Endothelial cell (in vitro differentiated cells): ENCODE measurements at regions not wholly inside any gene's neighbourhood (a gene's known extent, or its start where the extent isn't known, plus 50 kb on each side); places are given as distances from the start of the nearest gene placed in this dataset.

Experiments used
- DNase-seq: peaks from one replicate; pipeline ENCODE4 v3.0.0; 2021; ENCODE audit warnings: low spot score
- H3K27ac Mint-ChIP-seq: one replicate; pipeline ENCODE4 v1.8.0; 2021; ENCODE audit warnings: mixed read lengths, inconsistent platforms; ENCODE audit not compliant: unreplicated experiment
- H3K27me3 Mint-ChIP-seq: one replicate; pipeline ENCODE4 v1.8.0; 2021; ENCODE audit warnings: mild to moderate bottlenecking, moderate library complexity, mixed read lengths, inconsistent platforms; ENCODE audit not compliant: unreplicated experiment
- H3K36me3 Mint-ChIP-seq: one replicate; pipeline ENCODE4 v1.8.0; 2021; ENCODE audit warnings: mild to moderate bottlenecking, low read depth, mixed read lengths, inconsistent platforms; ENCODE audit not compliant: unreplicated experiment
- H3K4me1 Mint-ChIP-seq: one replicate; pipeline ENCODE4 v1.8.0; 2021; ENCODE audit warnings: mild to moderate bottlenecking, mixed read lengths, inconsistent platforms; ENCODE audit not compliant: unreplicated experiment
- H3K4me3 Mint-ChIP-seq: one replicate; pipeline ENCODE4 v1.8.0; 2021; ENCODE audit warnings: mild to moderate bottlenecking, mixed read lengths, inconsistent platforms; ENCODE audit not compliant: unreplicated experiment
- H3K9me3 Mint-ChIP-seq: one replicate; pipeline ENCODE4 v1.8.0; 2021; ENCODE audit warnings: mixed read lengths, inconsistent platforms; ENCODE audit not compliant: unreplicated experiment
- CTCF ChIP-seq: fragments of 200-600 bp; sonication (generic); IDR thresholded peaks from one replicate; pipeline ENCODE4 v1.5.0; 2021; ENCODE audit warnings: antibody characterized with exemption; ENCODE audit not compliant: unreplicated experiment

GRCh38 chr4:79748835-79749234 lies 324.2 kb downstream of the ANTXR2 start:
- Mint-ChIP-seq H3K9me3 (no peaks in the 10 kb centered on the region), H3K4me1 (no peaks in the 10 kb centered on the region), H3K4me3 (no peak overlapping the region), H3K27me3 (no peaks in the 10 kb centered on the region), H3K36me3 (no peaks in the 10 kb centered on the region), H3K27ac (no peak overlapping the region)
- no peak for TF ChIP-seq CTCF
- DNase-seq = no peak

- DNase-seq = no peak
- Mint-ChIP-seq H3K4me3 (no peak overlapping the region), H3K4me1 (no peaks in the 10 kb centered on the region), H3K27ac (no peak overlapping the region), H3K9me3 (no peaks in the 10 kb centered on the region), H3K27me3 (no peaks in the 10 kb centered on the region), H3K36me3 (no peaks in the 10 kb centered on the region)
- no peak for TF ChIP-seq CTCF
Observed at GRCh38 chr4:79747252-79747651, 325.8 kb downstream of the ANTXR2 start.

- no peaks in the 10 kb centered on the region for H3K4me1 Mint-ChIP-seq
- no peaks in the 10 kb centered on the region for H3K36me3 Mint-ChIP-seq
- H3K27ac Mint-ChIP-seq = no peak overlapping the region
- H3K4me3 Mint-ChIP-seq = no peak overlapping the region
- no peak for TF ChIP-seq CTCF
- no peak for DNase-seq
- no peaks in the 10 kb centered on the region for H3K9me3 Mint-ChIP-seq
- H3K27me3 Mint-ChIP-seq = no peaks in the 10 kb centered on the region
Observed at GRCh38 chr4:79743014-79743413, 330.0 kb downstream of the ANTXR2 start.

GRCh38 chr4:79739912-79740311 lies 331.9 kb upstream of the GK2 start:
- Mint-ChIP-seq H3K36me3 (no peaks in the 10 kb centered on the region), H3K27me3 (no peaks in the 10 kb centered on the region), H3K4me1 (no peaks in the 10 kb centered on the region), H3K4me3 (no peak overlapping the region), H3K9me3 (no peaks in the 10 kb centered on the region), H3K27ac (no peak overlapping the region)
- no peak for DNase-seq
- no peak for TF ChIP-seq CTCF

- Mint-ChIP-seq H3K4me1 (peaks cover 29% of the 10 kb centered on the region), H3K36me3 (peaks cover 6% of the 10 kb centered on the region), H3K9me3 (no peaks in the 10 kb centered on the region), H3K27ac (no peak overlapping the region), H3K4me3 (no peak overlapping the region), H3K27me3 (no peaks in the 10 kb centered on the region)
- DNase-seq = no peak
- TF ChIP-seq CTCF = no peak
Observed at GRCh38 chr4:79723507-79723906, 315.5 kb upstream of the GK2 start.
